SK-N-SH (cell line): ENCODE measurements at regions not wholly inside any gene's neighbourhood (a gene's known extent, or its start where the extent isn't known, plus 50 kb on each side); places are given as distances from the start of the nearest gene placed in this dataset.

Source experiments
- CHD2 ChIP-seq: fragments of 150-350 bp; IDR thresholded peaks from 2 replicates; pipeline ENCODE4 v1.6.1; 2018; ENCODE audit warnings: low read length; ENCODE audit not compliant: partially characterized antibody
- CTCF ChIP-seq: fragments of 200-600 bp; sonication (generic); IDR thresholded peaks from 2 replicates; pipeline ENCODE4 v1.6.1; 2017; ENCODE audit warnings: antibody characterized with exemption, mild to moderate bottlenecking, moderate library complexity
- EP300 ChIP-seq, 2 experiments: IDR thresholded peaks; 2 replicates each; pipeline versions ENCODE4 v1.4.0 to v1.6.1; 2012; ENCODE audit warnings: borderline replicate concordance in 1 of 2, low read depth in 1 of 2, low read length in 1 of 2
- EZH2phosphoT487 ChIP-seq: fragments of 200-600 bp; sonication (generic); IDR thresholded peaks from 2 replicates; pipeline ENCODE4 v1.6.1; 2017; ENCODE audit warnings: low read depth, mixed run types, mild to moderate bottlenecking, antibody characterized with exemption, moderate library complexity, borderline replicate concordance
- FOXM1 ChIP-seq: IDR thresholded peaks from 2 replicates; pipeline ENCODE4 v1.4.0; 2012; ENCODE audit warnings: low read depth, mild to moderate bottlenecking
- GABPA ChIP-seq: IDR thresholded peaks from 2 replicates; pipeline ENCODE4 v1.4.0; 2012; ENCODE audit warnings: low read depth, mild to moderate bottlenecking
- JUND ChIP-seq: IDR thresholded peaks from 2 replicates; pipeline ENCODE4 v1.4.0; 2012
- MAX ChIP-seq: IDR thresholded peaks from 2 replicates; pipeline ENCODE4 v1.4.0; 2012; ENCODE audit warnings: low read depth
- MXI1 ChIP-seq: IDR thresholded peaks from 2 replicates; pipeline ENCODE4 v1.6.1; 2012; ENCODE audit warnings: mild to moderate bottlenecking, low read depth, low read length, improper control_type of control experiment
- NFIC ChIP-seq: IDR thresholded peaks from 2 replicates; pipeline ENCODE4 v1.4.0; 2012; ENCODE audit warnings: borderline replicate concordance
- POLR2AphosphoS5 ChIP-seq: IDR thresholded peaks from 2 replicates; pipeline ENCODE4 v1.6.1; 2012; ENCODE audit warnings: low read depth, low read length
- SIN3A ChIP-seq: IDR thresholded peaks from 2 replicates; pipeline ENCODE4 v1.6.1; 2012; ENCODE audit warnings: low read depth, mild to moderate bottlenecking, low read length, moderate library complexity, borderline replicate concordance
- TAF1 ChIP-seq: IDR thresholded peaks from 2 replicates; pipeline ENCODE4 v1.6.1; 2012; ENCODE audit warnings: low read depth, mild to moderate bottlenecking, low read length, moderate library complexity, borderline replicate concordance

- no peak for TF ChIP-seq POLR2AphosphoS5
- TF ChIP-seq CTCF, result no peak
- no peak for TF ChIP-seq GABPA
- TF ChIP-seq EZH2phosphoT487, result no peak
- TF ChIP-seq NFIC, result no peak
- no peak for TF ChIP-seq CHD2
- no peak for TF ChIP-seq MAX
- TF ChIP-seq SIN3A, result no peak
- TF ChIP-seq FOXM1, result no peak
- TF ChIP-seq MXI1, result no peak
- TF ChIP-seq EP300 (IDR thresholded peaks at IDR 0.05; ENCODE audit: borderline replicate concordance in 1 of 2, low read depth in 1 of 2, low read length in 1 of 2), result no peak
- TF ChIP-seq JUND, result no peak
- TF ChIP-seq TAF1, result no peak
Measured at GRCh38 chrX:79281775-79282174, 85.4 kb downstream of the ITM2A start.
